Stimulated activated CD8-positive, alpha-beta memory T cell treated with anti-CD3 and anti-CD28 coated beads, Interleukin-2, amount 100 ng/mL, for 48 hours (primary cell): ENCODE measurements at regions not wholly inside any gene's neighbourhood (a gene's known extent, or its start where the extent isn't known, plus 50 kb on each side); places are given as distances from the start of the nearest gene placed in this dataset.
"Not testable (repeated sequence)": the region's sequence is repeated elsewhere in the genome, so short reads cannot be mapped to it uniquely, and the experiment has no call there.

Experiments
- DNase-seq, 2 donors: peaks; one replicate each; pipeline ENCODE4 v3.0.0-alpha.2; 2020; ENCODE audit warnings: low read depth in 2 of 2

DNA sequence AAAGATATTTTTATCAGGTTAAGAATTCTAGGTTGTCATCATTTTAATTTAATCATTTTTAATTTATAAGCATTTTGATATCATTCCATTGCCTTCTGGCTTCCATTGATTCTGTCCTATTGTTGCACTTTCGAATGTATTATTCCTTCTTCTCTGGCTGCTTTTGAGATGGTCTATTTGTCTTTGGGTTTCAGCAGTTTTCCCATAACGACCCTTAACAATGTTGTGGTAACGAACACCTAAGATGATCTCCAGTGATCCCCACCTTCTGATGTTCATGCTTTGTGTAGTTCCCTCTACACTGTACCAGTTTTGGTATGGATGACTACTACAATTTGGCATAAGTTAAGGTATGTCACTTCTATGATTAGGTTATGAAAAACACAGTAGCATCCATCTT lies 59.9 kb downstream of the MINAR1 start:
- no peak for DNase-seq

DNA sequence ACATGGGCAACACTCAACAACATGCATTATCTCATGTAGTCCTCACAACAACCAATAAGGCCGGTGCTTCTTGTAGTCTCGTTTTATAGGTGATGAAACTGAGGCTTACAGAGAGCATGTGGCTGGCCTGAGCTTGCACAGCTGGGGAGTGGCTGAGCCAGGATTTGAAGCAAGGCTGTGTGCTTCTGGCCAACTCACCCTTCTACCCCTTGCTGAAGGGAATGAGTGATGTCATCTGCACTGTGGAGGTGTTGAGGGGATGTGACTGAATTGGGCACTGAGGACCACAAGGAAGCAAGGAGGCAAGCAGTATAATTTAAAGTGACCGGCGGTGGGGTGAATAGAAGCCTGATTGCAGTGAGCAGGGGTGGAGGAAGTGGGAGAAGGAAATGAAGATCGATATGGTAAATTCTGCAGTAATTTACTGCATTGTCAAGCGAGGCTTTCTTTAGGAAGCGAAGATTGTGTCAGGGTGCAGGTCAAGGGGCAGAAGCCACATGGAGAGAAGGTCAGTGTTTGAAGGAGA lies 62.3 kb downstream of the MINAR1 start:
- no peak for DNase-seq

DNA sequence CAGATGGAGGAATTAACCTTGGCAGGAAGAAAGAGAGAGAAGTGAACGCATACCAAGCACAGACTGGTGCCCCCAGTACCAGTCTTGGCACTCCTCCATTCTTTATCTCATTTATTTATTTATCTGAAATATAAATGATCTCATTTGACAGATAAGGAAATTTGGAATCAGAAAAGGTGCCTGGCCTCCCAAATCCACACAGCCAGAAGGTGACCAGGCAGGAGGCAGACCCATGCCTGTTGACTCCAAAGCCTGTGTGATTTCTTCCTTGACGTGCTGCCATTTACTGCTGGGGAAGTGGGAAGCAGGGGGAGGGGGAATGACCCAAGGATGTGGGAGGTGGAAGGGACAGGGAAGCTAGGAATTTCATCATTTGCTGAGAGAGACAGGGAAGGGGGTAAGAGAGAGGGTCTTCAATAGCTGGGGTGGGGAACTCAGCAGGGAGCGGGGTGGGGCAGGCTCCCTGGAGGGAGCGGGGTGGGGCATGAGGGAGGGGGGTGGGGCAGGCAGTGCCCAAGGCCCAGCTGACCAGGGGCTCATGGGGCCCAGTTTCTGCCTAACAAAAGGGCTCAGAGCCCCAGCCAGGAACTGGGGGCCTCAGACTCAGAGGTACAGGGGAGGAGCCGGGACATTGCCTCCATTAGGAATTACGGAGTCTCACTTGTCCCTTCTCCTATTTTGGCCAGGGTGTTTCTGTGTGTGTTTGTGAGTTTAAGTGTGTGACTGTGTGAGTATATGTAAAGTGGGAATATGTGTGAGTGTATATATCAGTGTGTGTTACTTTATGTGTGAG lies 63.0 kb downstream of the MINAR1 start:
- no peak for DNase-seq

DNA sequence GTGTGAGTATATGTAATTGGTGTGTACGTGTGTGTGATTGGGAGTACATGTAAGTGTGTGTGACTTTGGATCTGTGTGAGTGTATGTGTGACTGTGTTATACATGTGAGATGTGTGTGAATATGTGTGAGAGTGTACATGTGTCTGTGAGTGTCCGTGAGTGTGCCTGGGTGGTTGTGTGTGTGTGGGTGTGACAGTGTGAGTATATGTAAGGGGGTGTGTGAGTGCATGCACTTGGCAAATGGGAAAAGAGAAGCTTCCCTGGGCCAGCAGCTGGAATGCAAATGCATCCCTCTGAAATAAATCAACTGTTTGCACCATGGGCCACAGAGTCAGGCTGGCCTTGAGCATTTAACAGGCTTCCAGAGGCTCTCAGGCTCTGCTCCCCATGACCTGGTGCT lies 63.6 kb downstream of the MINAR1 start:
- DNase-seq, result no peak

DNA sequence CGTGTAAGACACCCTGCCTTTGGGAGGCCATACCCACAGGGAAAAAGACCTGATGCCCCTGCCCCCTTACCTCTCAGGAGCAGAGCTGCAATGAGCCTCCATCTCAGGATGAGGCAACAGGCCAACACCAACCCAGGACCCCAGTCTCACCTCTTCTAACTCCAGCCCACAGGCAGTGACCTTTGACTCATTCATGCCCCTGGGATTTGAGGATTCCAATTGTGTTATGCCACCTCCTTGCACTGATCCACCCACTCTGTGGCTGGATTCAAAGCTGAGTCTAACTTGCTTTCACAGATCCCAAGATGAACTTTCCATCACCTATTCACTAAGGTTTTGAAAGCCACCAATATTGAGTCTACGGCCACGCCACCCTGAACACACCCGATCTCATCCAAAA lies 64.7 kb downstream of the MINAR1 start:
- DNase-seq, result no peak

DNA sequence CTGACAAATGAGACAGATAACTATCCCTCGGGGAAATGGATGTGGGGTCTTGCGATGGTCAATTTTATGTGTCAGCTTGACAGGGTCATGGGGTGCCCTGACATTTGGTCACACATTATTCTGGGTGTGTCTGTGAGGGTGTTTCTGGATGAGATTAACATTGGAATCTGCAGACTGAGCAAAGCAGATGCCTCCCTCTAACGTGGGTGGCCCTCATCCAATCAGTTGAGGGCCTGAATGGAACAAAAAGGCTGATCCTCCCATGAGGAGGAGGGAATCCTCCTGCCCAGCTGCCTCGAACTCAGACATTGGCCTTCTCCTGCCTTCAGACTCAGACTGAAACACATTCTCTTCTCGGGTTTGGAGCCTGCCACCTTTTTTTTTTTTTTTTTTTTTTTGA lies 69.0 kb downstream of the MINAR1 start:
- no peak for DNase-seq

DNA sequence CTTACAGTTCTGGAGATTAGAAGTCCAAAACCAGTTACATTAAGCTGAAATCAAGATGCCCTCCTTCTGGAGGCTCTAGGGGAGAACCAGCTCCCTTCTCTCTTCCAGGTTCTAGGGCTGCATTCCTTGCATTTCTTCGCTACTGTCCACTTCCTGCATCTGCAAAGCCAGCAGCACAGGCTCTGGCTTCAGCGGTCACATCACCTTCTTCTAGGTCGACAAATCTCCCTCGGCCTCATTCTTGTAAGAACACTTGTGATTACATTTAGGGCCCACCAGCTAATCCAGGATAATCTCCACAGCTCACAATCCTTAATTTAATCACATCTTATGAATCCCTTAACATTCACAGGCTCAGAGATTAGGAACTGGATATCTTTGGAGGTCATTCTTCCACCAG lies 73.8 kb downstream of the MINAR1 start:
- DNase-seq, result no peak

DNA sequence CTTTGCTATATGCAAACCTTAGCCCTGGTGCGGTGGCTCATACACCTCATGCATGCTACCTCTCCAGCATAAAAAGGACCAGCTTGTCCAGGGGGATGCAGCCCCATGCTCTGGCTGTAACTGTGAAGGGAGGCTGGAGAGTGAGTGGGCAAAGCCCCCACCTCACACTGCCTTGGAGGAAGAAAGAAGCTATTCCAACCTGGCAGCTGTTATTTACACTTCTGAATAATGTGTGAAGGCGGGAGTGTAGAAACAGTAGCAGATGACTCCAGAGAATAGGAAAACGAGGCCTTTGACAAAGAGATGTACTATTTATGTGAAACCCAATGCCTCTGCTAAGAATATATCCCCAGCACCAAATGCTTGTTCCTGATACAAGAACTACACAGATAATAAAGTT lies 80.7 kb downstream of the MINAR1 start:
- not testable (repeated sequence) for DNase-seq

DNA sequence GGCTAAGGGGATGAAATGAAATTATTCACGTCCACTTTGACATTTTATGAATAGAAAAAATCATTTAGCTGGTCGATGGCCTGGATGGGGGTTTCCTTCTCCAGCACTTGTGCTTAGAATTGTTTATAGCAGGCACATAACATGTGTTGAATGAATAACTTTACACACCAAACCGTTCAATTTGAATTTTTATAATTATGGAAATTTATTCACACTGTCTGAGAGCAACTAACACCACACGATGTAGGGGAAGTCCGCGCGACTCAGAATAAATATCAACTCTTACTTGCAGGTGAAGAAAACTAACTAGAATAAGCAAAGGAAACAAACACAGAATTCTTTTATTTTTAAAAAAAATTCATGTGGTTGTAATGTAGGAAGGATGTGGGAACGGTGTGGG lies 81.3 kb downstream of the MINAR1 start:
- no peak for DNase-seq

DNA sequence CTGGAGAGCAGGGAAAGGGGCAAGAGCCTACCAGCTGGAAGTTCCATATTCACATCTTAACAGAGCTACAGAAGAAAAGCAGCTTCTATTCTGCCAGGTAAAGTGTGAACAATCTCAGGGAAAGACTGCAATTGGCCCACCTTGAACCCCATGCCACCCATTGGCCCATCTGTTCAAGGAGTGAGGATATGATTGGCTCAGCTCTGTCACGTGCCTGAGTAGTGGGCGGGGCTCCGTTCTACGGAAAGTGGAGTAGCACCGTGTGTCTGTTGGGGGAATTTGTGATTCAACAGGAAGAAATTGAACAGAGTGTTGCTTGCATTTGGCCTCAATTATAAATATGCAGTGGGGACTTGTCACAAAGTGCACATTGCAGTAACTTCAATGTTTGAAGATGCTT lies 81.8 kb downstream of the MINAR1 start:
- no peak for DNase-seq

DNA sequence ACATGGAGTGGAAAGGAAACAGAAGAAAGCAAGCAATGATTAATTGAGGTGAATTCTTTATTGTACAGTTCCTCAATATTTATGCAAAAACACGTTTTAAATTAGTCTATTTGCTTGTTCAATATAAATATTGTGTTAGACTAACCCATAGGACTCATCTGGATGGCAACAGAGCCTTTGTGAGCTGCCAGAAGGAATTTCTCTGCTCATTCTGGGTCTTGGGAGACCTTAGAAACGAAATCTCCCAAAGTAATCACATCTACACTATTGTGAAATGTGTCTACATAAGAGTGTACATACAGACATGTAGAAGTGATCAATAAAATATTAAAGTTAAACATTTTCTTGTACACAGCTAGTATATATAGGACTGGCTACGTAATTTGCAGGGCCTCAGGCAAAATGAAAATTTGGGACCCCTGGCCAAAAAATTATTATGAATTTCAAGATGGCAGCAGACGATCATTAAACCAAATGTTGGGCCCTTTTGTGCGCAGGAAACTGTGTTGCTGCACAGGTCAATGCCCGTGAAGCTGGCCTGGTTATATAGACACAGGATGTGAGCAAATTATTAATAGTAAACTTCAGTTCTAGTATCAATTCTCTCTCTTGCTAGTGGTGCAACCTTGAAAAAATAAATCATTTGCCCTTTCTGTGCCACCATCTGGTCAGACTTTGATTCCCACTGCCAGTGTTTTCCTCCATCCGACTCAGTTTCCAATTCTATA lies 83.3 kb downstream of the MINAR1 start:
- no peak for DNase-seq

DNA sequence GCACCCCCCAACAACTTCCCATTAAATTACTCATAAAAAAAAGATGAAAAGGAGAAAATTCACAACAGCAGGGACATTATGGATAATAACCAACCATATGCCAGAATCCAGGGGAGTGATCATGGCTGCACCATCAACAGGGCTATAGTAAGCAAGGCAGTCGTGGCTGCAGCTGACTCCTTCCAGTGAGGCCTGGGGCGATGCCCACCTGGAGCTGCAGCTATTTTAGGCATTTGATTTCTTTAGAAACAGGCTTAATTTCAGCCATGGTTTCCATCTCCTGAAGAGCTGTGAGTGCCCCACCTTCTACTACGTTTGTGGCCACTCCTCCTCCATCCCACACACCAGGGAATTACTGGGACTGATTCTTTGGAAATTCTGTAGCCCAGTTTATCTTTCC lies 84.0 kb downstream of the MINAR1 start:
- DNase-seq, result no peak

DNA sequence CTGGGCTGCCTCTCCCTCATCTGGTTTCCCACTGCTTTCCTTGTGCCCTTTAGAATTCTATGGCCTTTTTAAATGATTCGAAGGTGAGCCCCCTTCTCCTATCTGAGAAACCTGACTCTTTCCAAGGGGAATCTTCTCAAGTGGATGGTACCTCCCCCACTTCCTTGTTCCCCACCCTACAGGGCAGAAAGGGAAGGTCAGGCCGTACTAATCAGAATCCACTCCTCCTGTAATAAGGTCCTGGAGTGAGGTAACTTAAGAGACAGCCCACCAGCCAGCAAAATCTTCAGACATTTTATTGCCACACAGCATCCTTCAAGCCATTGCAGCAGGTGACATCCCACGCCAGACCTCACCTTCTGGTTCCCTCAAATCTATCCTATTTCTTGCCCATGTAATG lies 84.5 kb downstream of the MINAR1 start:
- no peak for DNase-seq

DNA sequence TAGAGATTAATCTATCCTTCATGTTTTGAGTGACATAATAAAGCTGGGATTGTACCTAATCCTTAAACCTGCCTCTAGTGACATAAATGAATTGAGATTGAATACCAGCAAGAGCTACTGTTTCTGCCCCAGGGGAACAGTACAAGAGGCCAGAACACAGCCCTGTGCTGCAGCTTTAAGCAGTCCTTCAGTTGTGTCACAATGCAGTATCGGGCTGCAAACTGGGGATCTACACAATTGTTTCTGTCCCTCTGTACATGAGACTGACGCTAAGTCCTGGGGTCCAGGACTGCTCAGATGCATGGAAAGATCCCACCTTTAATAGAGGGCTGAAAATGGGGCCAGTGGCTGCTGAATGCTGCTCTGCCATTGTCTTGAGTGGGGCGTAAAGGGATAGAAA lies 87.5 kb downstream of the MINAR1 start:
- DNase-seq, result no peak

DNA sequence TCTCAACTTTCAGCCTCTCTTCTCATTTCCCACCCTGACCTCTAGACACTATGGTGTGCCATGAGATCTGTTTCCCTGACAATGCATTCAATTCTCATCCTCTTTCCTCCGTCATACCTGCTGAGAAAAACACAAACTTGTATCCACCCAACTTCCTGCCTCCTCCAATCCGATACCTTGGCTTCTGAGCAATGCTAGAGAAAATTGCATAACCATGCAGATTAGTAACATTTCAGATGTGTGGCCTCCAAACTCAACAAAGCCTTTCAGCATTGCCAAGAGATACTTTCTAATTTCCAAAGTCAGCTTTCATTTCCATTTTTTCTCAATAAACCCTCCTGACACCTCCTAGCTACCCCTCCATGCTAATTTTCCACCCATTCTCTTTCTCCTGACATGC lies 88.5 kb downstream of the MINAR1 start:
- no peak for DNase-seq

DNA sequence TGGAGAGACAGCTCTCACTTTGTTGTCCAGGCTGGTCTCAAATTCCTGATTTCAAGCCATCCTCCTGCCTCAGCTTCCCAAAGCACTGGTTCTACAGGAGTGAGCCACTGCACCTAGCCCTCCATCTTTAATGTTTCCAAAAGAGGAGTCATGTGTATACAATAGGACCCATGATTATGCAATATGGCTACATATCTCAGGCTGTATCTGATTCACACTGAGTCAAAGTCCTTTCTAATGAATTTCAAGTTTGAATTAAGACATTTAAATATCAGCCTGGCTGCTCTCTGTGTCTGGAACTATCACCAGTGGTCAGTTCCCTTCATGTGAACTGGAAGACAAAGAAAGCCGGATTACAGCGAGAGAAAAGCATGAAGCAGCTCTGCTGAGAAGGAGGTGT lies 90.5 kb downstream of the MINAR1 start:
- DNase-seq, result no peak

DNA sequence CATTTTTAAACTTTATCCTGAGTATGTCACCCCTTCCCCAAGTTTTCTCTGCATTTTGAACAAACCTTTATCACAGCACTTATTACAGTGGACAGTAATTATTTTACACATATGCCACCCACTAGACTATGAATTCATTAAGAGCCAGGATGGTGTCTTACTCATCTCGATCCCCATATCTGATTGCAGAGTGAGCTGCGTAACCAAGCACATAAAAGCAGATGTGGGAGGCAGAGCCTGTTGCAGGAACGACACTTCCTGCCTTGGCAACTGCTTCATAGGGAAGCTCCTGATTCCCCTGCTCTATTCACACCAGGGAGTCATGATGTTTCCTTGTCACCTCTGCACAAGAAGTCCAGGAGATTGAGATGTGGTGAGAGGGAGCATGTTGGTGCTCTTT lies 91.1 kb downstream of the MINAR1 start:
- no peak for DNase-seq

DNA sequence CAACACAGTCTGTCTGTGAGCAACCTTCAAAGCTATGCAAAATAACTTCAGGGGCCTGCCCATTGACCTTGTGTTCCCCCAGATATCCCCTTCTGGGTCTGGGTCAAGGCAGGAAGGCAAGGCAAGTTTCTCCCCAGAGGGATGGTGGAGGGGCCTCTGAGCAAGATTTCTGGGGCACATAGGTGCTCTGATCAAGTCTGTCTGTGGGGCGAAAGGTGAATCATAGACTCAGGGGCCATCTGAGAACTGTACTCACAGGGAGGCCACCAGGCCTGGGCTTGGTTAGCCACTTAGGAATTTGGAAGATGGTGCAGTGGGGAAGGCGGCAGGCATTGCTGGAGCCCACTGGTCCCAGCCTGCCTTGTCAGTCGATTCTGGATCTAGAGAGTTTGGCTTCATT lies 92.4 kb downstream of the MINAR1 start:
- DNase-seq, result no peak

DNA sequence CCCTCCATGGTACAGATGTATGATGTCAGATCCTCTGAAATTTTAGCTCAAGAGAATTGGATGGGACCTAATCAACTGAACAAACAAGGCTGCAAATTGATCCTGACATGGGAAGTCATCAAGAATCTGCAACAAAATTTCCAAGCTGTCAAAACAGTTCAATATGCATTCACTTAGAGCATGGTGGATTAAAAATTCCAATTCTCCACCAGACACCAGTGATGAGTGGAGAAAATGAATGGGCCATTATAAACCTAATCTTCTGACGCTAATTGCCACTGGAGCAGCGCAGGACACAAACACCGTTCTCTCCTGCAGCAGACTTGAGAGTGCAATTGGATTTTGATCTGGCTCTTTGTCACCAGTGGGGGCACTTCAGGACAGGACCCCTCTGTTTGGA lies 94.2 kb downstream of the MINAR1 start:
- DNase-seq, result no peak

DNA sequence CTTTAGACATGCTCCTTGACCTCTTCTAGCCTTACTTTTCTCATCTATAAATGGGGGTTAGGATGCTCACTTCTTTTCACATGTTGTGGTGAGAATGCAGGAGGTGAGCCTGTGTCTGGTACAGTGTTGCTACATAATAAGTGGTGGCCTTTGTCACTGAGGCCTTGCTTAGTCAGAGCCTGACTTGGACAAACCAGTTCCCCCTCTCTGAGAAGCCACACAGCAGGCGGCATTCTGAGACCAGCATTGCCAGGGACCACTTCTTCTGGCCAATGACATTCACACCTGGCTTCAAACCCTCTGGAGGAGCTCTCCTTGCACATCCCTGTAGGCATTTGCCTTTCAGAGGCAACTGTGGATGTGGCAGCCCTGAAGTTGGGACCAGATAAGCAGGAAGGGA lies 95.7 kb downstream of the MINAR1 start:
- no peak for DNase-seq

DNA sequence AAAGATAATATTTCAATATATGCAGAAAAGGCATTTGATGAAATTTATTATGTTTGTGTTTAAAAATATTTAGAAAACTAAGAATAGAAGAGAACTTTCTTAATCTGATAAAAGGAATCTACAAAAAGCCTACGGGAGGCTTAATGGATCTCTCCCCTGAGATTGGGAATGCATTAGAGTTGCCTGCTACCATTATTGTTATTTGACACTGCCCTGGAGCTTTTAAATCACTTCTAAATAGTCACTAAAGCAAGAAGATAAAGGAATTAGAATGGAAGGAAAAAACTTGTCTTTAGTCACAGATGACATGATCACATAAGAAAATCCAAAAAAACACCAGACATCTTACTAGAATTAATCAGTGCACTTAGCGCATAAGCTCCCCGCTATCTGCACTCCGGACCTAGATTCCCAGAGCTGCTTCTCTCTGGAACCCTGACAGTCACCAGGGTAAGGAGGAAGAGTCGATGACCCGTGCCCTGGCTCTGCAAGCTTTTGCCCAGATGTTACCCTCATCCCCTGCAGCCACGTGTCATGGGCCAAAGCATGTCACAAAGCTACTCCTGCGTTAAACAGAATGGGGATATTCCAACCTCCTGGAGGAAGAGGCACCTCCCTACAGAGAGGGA lies 97.1 kb downstream of the MINAR1 start:
- no peak for DNase-seq

DNA sequence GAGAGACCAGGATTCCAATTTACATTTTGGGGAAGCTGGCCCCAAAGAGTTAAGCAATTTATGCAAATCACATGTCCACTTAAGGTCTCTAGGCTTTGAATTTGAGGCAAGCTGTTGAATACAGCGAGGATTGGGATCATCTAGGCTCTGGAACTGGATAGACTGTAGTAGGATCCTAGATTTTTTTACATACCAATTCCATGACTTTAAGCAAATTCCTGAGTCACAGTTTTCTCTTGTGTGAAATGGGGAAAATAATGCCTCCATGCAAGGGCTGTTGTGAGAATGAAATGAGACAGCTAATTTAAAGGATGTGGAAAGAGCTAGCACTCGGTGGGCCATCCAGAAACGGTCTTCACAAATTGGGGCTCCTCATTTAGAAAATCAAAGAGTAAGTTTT lies 103.4 kb downstream of the MINAR1 start:
- DNase-seq, result no peak

DNA sequence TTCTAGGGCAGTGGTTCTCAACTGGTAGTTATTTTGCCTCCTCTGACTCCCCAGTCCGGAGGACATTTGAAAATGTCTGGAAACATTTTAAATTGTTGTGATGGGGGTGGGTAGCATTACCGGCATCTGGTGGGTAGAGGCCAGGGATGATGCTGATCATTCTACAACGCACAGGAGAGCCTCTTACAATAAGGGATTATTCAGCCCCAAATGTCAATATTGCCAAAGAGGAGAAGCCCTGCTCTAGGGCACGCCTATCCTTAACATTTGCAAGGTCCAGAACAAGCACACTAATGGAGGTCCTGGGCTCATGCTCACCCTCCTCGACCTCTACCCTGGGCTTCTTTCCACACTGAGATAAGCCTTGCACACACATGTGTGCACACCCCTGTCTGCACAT lies 106.4 kb downstream of the MINAR1 start:
- DNase-seq, result no peak
